Skeletal muscle cell (primary cell): ENCODE measurements at regions not wholly inside any gene's neighbourhood (a gene's known extent, or its start where the extent isn't known, plus 50 kb on each side); places are given as distances from the start of the nearest gene placed in this dataset.
"Not testable (repeated sequence)": the region's sequence is repeated elsewhere in the genome, so short reads cannot be mapped to it uniquely, and the experiment has no call there.

ENCODE experiments used
- DNase-seq: peaks from one replicate; pipeline ENCODE4 v3.0.0-alpha.2; 2010; ENCODE audit warnings: low read depth
- H3K4me3 ChIP-seq: 2 replicates; pipeline ENCODE4 v1.5.1; 2011; ENCODE audit warnings: low read depth, mild to moderate bottlenecking, control low read depth, low read length, moderate library complexity

GRCh38 chr4:145276050-145276449 lies 95.7 kb upstream of the OTUD4 start:
- H3K4me3 ChIP-seq, result no peak overlapping the region
- DNase-seq, result no peak

- H3K4me3 ChIP-seq, result no peak overlapping the region
- no peak for DNase-seq
Observed at GRCh38 chr4:145271194-145271593, 90.8 kb upstream of the OTUD4 start.

GRCh38 chr4:145266881-145267280 lies 86.5 kb upstream of the OTUD4 start:
- no peak overlapping the region for H3K4me3 ChIP-seq
- no peak for DNase-seq

- no peak for DNase-seq
Observed at GRCh38 chr4:145260091-145260490, 79.7 kb upstream of the OTUD4 start.

GRCh38 chr4:145255311-145255710 lies 74.9 kb upstream of the OTUD4 start:
- H3K4me3 ChIP-seq, DNase-seq: not testable (repeated sequence)

More at GRCh38 chr4:145260091-145260490, 79.7 kb upstream of the OTUD4 start:
- no peak overlapping the region for H3K4me3 ChIP-seq

- H3K4me3 ChIP-seq, result no peak overlapping the region
Observed at GRCh38 chr4:145252190-145252589, 71.8 kb upstream of the OTUD4 start.

GRCh38 chr4:145251391-145251790 lies 71.0 kb upstream of the OTUD4 start:
- DNase-seq, result no peak
- H3K4me3 ChIP-seq, result no peak overlapping the region

More at GRCh38 chr4:145252190-145252589, 71.8 kb upstream of the OTUD4 start:
- DNase-seq, result no peak

GRCh38 chr4:145248971-145249370 lies 68.6 kb upstream of the OTUD4 start:
- no peak overlapping the region for H3K4me3 ChIP-seq
- no peak for DNase-seq

- no peak for DNase-seq
- H3K4me3 ChIP-seq, result no peak overlapping the region
Observed at GRCh38 chr4:145248502-145248901, 68.1 kb upstream of the OTUD4 start.

- DNase-seq, result peak; percentile 34
- no peak overlapping the region for H3K4me3 ChIP-seq
Observed at GRCh38 chr4:145234091-145234706, 53.8 kb upstream of the OTUD4 start.

GRCh38 chr4:145231906-145232700 lies 51.7 kb upstream of the OTUD4 start:
- peak; percentile 52 for DNase-seq
- H3K4me3 ChIP-seq, result no peak overlapping the region

- DNase-seq, result peak; percentile 35
- no peak overlapping the region for H3K4me3 ChIP-seq
Observed at GRCh38 chr4:145230726-145231125, 50.3 kb upstream of the OTUD4 start.
